NB4 (cell line): ENCODE measurements at regions not wholly inside any gene's neighbourhood (a gene's known extent, or its start where the extent isn't known, plus 50 kb on each side); places are given as distances from the start of the nearest gene placed in this dataset.
"Not testable (repeated sequence)": the region's sequence is repeated elsewhere in the genome, so short reads cannot be mapped to it uniquely, and the experiment has no call there.

Source experiments
- DNase-seq: peaks from one replicate; pipeline ENCODE4 v3.0.0; 2010; ENCODE audit warnings: low read depth
- H3K4me3 ChIP-seq: one replicate; pipeline ENCODE4 v1.5.1; 2011; ENCODE audit warnings: mild to moderate bottlenecking, low read depth, low read length, moderate library complexity
- CTCF ChIP-seq: IDR thresholded peaks from one replicate; pipeline ENCODE4 v1.5.1; 2012; ENCODE audit warnings: low read depth, low read length
- MAX ChIP-seq: IDR thresholded peaks from 2 replicates; pipeline ENCODE4 v1.6.1; 2011; ENCODE audit warnings: low read depth, low read length
- MYC ChIP-seq: IDR thresholded peaks from 2 replicates; pipeline ENCODE4 v1.6.1; 2011; ENCODE audit warnings: low read depth, low read length
- POLR2A ChIP-seq: IDR thresholded peaks from 2 replicates; pipeline ENCODE4 v1.6.1; 2011; ENCODE audit warnings: mild to moderate bottlenecking; ENCODE audit not compliant: insufficient read length; ENCODE audit errors: extremely low read depth

DNA sequence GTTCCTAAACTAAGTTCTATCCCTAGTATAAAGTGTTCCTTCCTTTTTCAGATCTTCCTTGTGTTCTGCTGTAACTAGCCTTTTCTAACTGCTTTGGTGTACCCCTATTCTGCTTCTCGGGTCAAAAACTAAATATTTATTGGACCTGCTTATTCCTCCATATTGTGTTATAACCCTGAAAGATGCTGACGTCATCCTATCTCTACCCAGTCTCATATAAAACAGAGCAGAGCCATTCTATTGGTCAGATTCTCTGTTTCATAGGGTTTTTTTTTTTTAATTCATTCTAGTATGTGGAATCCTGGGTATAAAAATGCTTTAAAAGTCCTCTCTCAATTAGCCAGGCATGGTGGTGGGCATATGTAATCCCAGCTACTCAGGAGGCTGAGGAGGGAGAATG is 349.7 kb downstream of the ACTRT1 start:
- TF ChIP-seq CTCF (no peak), MYC (no peak), POLR2A (no peak), MAX (no peak)
- no peak for DNase-seq
- no peak overlapping the region for H3K4me3 ChIP-seq

- H3K4me3 ChIP-seq, DNase-seq: not testable (repeated sequence)
These were observed 389.3 kb downstream of the ACTRT1 start for GRCh38 chrX:127662942-127663341.

DNA sequence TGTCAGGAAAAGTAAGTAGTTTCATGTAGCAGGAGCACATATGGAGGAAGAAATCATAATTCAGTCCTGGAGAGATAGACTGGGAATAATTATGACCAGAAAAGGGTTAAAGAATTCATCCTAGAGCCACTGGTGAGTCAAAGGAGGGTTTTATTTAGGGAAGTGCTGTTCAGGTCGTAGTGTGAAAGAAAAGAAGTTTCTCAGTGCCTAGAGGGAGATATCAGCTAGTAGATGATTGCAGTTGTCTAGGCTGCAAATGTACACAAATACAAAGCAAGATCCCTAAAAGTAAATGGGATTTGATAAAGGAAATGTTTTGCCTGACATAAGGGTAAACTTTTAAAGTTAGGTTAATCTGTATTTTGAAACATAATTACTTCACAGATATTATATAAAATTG is 403.2 kb downstream of the ACTRT1 start:
- no peak overlapping the region for H3K4me3 ChIP-seq
- DNase-seq, result no peak
- TF ChIP-seq MYC (no peak), MAX (no peak), POLR2A (no peak), CTCF (no peak)

DNA sequence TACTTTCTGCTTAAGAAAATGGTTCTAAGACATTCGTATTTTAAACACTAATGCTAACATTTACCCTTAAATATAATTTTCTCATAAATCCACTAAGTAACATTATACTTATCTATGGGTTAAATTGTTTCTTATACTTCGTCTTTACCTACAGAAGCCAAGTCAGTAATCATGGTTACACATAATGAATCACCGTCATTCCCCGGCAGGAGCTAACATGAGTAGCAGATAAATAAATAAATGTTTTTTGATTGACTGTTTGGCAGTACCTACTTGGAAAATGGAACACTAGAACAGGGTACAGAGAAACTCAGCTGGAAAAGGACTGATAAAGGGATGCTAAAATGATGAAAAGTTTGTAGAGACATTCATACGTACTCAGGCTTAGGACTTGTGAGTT is 430.4 kb downstream of the ACTRT1 start:
- DNase-seq, result no peak
- TF ChIP-seq MYC, result no peak
- no peak for TF ChIP-seq CTCF
- TF ChIP-seq MAX, result no peak
- no peak for TF ChIP-seq POLR2A

GRCh38 chrX:127606590-127606989 is 445.6 kb downstream of the ACTRT1 start:
- no peak overlapping the region for H3K4me3 ChIP-seq
- DNase-seq, result no peak
- TF ChIP-seq MYC, result no peak
- TF ChIP-seq POLR2A, result no peak
- no peak for TF ChIP-seq MAX
- no peak for TF ChIP-seq CTCF

More for the DNA sequence above, 430.4 kb downstream of the ACTRT1 start:
- H3K4me3 ChIP-seq, result no peak overlapping the region

DNA sequence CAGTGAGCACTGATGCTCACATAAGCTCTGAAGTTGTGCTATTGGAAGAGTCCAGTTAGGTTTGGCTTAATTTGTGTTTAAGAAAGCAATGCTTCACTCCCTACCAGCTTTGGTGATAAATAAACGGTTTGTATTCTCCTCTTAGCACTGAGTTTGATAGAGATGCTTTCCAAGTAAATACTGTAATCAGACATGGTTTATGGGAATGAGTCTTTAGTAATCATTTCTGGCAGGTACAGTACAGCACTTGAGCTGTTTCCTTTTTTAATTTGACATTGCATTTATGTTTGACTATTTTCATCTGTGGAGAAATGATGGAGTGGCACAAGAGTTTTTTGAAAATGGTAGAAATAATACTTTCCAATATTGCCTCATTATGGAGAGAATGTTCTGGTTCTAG is 455.3 kb downstream of the ACTRT1 start:
- no peak for DNase-seq
- no peak for TF ChIP-seq MAX
- no peak for TF ChIP-seq CTCF
- no peak for TF ChIP-seq POLR2A
- no peak for TF ChIP-seq MYC
- H3K4me3 ChIP-seq, result no peak overlapping the region
